ENCODE measurements at regions not wholly inside any gene's neighbourhood (a gene's known extent, or its start where the extent isn't known, plus 50 kb on each side); places are given as distances from the start of the nearest gene placed in this dataset.

GRCh38 chr3:187954516-187954872 lies 199.5 kb upstream of the LPP start:
- peak overlapping the region; percentile 64 for H3K4ac ChIP-seq (ENCODE audit: low read depth, low read length)
- intact Hi-C loops (cut with micrococcal nuclease) (no loop called here), dilution Hi-C loops (cut with HindIII; ENCODE audit: low sequenced_read_pairs, unreplicated experiment) (no loop called here), in situ Hi-C loops (cut with MboI; ENCODE audit: low sequenced_read_pairs) (no loop called here)
- peaks cover 10% of the 10 kb centered on the region; the same call in 1 of the 2 replicates for H3K9me1 ChIP-seq (ENCODE audit: insufficient read depth, low read length)
- no peaks in the 10 kb centered on the region for H3K36me3 ChIP-seq (ENCODE audit: control insufficient read depth, insufficient read depth, low read length)
- H4K20me1 ChIP-seq (ENCODE audit: insufficient read depth, low read length), result peaks cover 5% of the 10 kb centered on the region; the same call in 1 of the 2 replicates
- TF ChIP-seq RFX5 (IDR thresholded peaks at IDR 0.05; ENCODE audit: low read depth, low read length) (no peak), NFE2L2 (IDR thresholded peaks at IDR 0.05; ENCODE audit: low read depth, low read length) (no peak), ELK1 (IDR thresholded peaks at IDR 0.05; ENCODE audit: borderline replicate concordance, low read depth, low read length) (no peak), BHLHE40 (IDR thresholded peaks at IDR 0.05; ENCODE audit: low read depth, low read length) (no peak), CEBPB (IDR thresholded peaks at IDR 0.05; ENCODE audit: low read depth, low read length) (no peak), RAD21 (IDR thresholded peaks at IDR 0.05; ENCODE audit: low read length) (no peak), MAFK (IDR thresholded peaks at IDR 0.05; ENCODE audit: low read depth, low read length) (no peak), USF2 (IDR thresholded peaks at IDR 0.05; ENCODE audit: low read depth, low read length) (no peak), CTCF (conservative IDR thresholded peaks at IDR 0.05; ENCODE audit: low read depth, low read length) (no peak), SMC3 (IDR thresholded peaks at IDR 0.05; ENCODE audit: low read depth, low read length) (no peak; the same call in 1 of the 2 replicates), MXI1 (IDR thresholded peaks at IDR 0.05; ENCODE audit: borderline replicate concordance, low read depth, low read length) (no peak), FOS (IDR thresholded peaks at IDR 0.05; ENCODE audit: low read depth, low read length) (no peak), CHD1 (IDR thresholded peaks at IDR 0.05; ENCODE audit: low read depth, low read length) (no peak), POLR2A (IDR thresholded peaks at IDR 0.05; ENCODE audit: low read depth, low read length) (no peak), RCOR1 (IDR thresholded peaks at IDR 0.05; ENCODE audit: insufficient replicate concordance, low read length) (no peak)
- H3K79me1 ChIP-seq (ENCODE audit: low read depth in 1 of 2, low read length in 2 of 2), result no peaks in the 10 kb centered on the region
- ChIA-PET CTCF (interaction anchor here (1.5 to 2.0 kb wide), 2 partner anchors 26 to 214 kb away, joined by 5 to 6 read pairs; no protein-coding TSS in a partner anchor), POLR2A (ENCODE audit: unreplicated experiment) (no interaction called here)
- 0 out of 2 replicates have a peak overlapping the region, but pooled peaks have one; percentile 28 for H3K9ac ChIP-seq (ENCODE audit: low read depth, low read length)
- H2BK20ac ChIP-seq (ENCODE audit: low read depth, low read length), result peak overlapping the region; percentile 28; the same call in 1 of the 2 replicates
- no peak for DNase-seq
- H3K9me3 ChIP-seq (ENCODE audit: control insufficient read depth, insufficient read depth, low read length), result no peaks in the 10 kb centered on the region
- H2AK9ac ChIP-seq (replicated peaks; ENCODE audit: low read depth, low read length, poor library complexity), result no peak overlapping the region
- H3K4me2 ChIP-seq (ENCODE audit: low read depth, low read length), result peak overlapping the region; percentile 70
- no TSS peak for BruUV-seq (replicated peaks)
- peak overlapping the region; percentile 20 for H2BK5ac ChIP-seq (ENCODE audit: low read depth, low read length, poor library complexity, severe bottlenecking)
- WGBS, 2 experiments (ENCODE audit: extremely low coverage in 2 of 2, insufficient read length in 1 of 2), result no CpG with 5 or more reads among the region's 2 CpGs
- no peak overlapping the region for H2AFZ ChIP-seq (replicated peaks; ENCODE audit: low read length, poor library complexity)
- H4K5ac ChIP-seq (ENCODE audit: low read depth, low read length), result peak overlapping the region; percentile 84
- H3K56ac ChIP-seq (ENCODE audit: extremely low read depth, insufficient read depth, low read length), result no peak overlapping the region
- peak overlapping the region; percentile 45 for H3K18ac ChIP-seq (ENCODE audit: low read depth, low read length)
- no peak overlapping the region for H3K4me3 ChIP-seq (ENCODE audit: insufficient read depth, low read depth, low read length)
- no peaks in the 10 kb centered on the region; the same call in 1 of the 2 replicates for H3K27me3 ChIP-seq (ENCODE audit: control insufficient read depth, insufficient read depth, low read length)
- H2BK15ac ChIP-seq (ENCODE audit: low read depth, low read length), result peak overlapping the region; percentile 48; the same call in 2 of the 3 replicates
- H3K27ac ChIP-seq (ENCODE audit: insufficient read depth, low read length), result peak overlapping the region; percentile 60
- H3K4me1 ChIP-seq (ENCODE audit: control insufficient read depth, insufficient read depth, low read length), result peaks cover 14% of the 10 kb centered on the region
- peak overlapping the region; percentile 58 for H2BK120ac ChIP-seq (ENCODE audit: low read depth, low read length)
- peak overlapping the region in 1 of 2 experiments; percentile 18; a peak in 1 of 4 replicates for H4K8ac ChIP-seq (ENCODE audit: low read depth in 2 of 2, low read length in 2 of 2)
- H3K14ac ChIP-seq (replicated peaks; ENCODE audit: low read depth, low read length), result 0 out of 2 replicates have a peak overlapping the region, but pooled peaks have one; percentile 14
- H4K91ac ChIP-seq (ENCODE audit: insufficient read depth, low read depth, low read length), result peak overlapping the region; percentile 34
- H3K23ac ChIP-seq (ENCODE audit: low read depth, low read length), result 0 out of 2 replicates have a peak overlapping the region, but pooled peaks have one; percentile 8
- no peak for ATAC-seq (ENCODE audit: low read depth)
- H2AK5ac ChIP-seq (ENCODE audit: low read depth, low read length), result peak overlapping the region; percentile 69

Data from IMR-90 (cell line).